ENCODE measurements at regions not wholly inside any gene's neighbourhood (a gene's known extent, or its start where the extent isn't known, plus 50 kb on each side); places are given as distances from the start of the nearest gene placed in this dataset.

- no peak for TF ChIP-seq POLR2A (IDR thresholded peaks at IDR 0.05; ENCODE audit: low read depth, low read length)
- no peak for TF ChIP-seq CTCF (conservative IDR thresholded peaks at IDR 0.05; ENCODE audit: low read depth, low read length)
- TF ChIP-seq RAD21 (IDR thresholded peaks at IDR 0.05; ENCODE audit: low read length): no peak
- TF ChIP-seq CEBPB (IDR thresholded peaks at IDR 0.05; ENCODE audit: low read depth, low read length): no peak
- no peak for TF ChIP-seq NFE2L2 (IDR thresholded peaks at IDR 0.05; ENCODE audit: low read depth, low read length)
- no peak for TF ChIP-seq FOS (IDR thresholded peaks at IDR 0.05; ENCODE audit: low read depth, low read length)
- no peak for TF ChIP-seq RCOR1 (IDR thresholded peaks at IDR 0.05; ENCODE audit: insufficient replicate concordance, low read length)
- TF ChIP-seq, protein P1, sequence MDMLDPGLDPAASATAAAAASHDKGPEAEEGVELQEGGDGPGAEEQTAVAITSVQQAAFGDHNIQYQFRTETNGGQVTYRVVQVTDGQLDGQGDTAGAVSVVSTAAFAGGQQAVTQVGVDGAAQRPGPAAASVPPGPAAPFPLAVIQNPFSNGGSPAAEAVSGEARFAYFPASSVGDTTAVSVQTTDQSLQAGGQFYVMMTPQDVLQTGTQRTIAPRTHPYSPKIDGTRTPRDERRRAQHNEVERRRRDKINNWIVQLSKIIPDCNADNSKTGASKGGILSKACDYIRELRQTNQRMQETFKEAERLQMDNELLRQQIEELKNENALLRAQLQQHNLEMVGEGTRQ (IDR thresholded peaks at IDR 0.05; ENCODE audit: low read depth, low read length): no peak
Observed at GRCh38 chr9:107094370-107094769, 188.7 kb upstream of the RAD23B start.
